HFFc6 (cell line): ENCODE measurements at regions not wholly inside any gene's neighbourhood (a gene's known extent, or its start where the extent isn't known, plus 50 kb on each side); places are given as distances from the start of the nearest gene placed in this dataset.

Experiments used
- DNase-seq: peaks from one replicate; pipeline ENCODE4 v3.0.0-alpha.2; 2018
- H3K27ac Mint-ChIP-seq: 2 replicates; pipeline ENCODE4 v1.8.0; 2020; ENCODE audit warnings: mild to moderate bottlenecking, mixed read lengths
- H3K27me3 Mint-ChIP-seq: 2 replicates; pipeline ENCODE4 v1.8.0; 2021; ENCODE audit warnings: mild to moderate bottlenecking, moderate library complexity, mixed read lengths; ENCODE audit not compliant: insufficient read depth
- H3K36me3 Mint-ChIP-seq: 2 replicates; pipeline ENCODE4 v1.8.0; 2021; ENCODE audit warnings: low read depth, mixed read lengths
- H3K4me1 Mint-ChIP-seq: 2 replicates; pipeline ENCODE4 v1.8.0; 2020; ENCODE audit warnings: low read depth, mixed read lengths
- H3K4me3 Mint-ChIP-seq: 2 replicates; pipeline ENCODE4 v1.8.0; 2020; ENCODE audit warnings: mild to moderate bottlenecking, moderate library complexity, mixed read lengths
- H3K9me3 Mint-ChIP-seq: 2 replicates; pipeline ENCODE4 v1.8.0; 2020; ENCODE audit warnings: mild to moderate bottlenecking, mixed read lengths
- CTCF ChIP-seq: fragments of 200-600 bp; sonication (generic); IDR thresholded peaks from 2 replicates; pipeline ENCODE4 v1.5.0; 2021; ENCODE audit warnings: antibody characterized with exemption, mild to moderate bottlenecking

GRCh38 chr16:73262931-73263330 lies 215.0 kb upstream of the ZFHX3 start:
- no peaks in the 10 kb centered on the region for H3K4me1 Mint-ChIP-seq
- TF ChIP-seq CTCF = no peak
- no peak overlapping the region for H3K4me3 Mint-ChIP-seq
- DNase-seq = no peak
- no peak overlapping the region for H3K27ac Mint-ChIP-seq
- H3K9me3 Mint-ChIP-seq = no peaks in the 10 kb centered on the region
- no peaks in the 10 kb centered on the region for H3K36me3 Mint-ChIP-seq
- H3K27me3 Mint-ChIP-seq = peaks cover 23% of the 10 kb centered on the region

- TF ChIP-seq CTCF = no peak
- H3K9me3 Mint-ChIP-seq = no peaks in the 10 kb centered on the region
- H3K4me1 Mint-ChIP-seq = no peaks in the 10 kb centered on the region
- H3K4me3 Mint-ChIP-seq = no peak overlapping the region
- H3K27me3 Mint-ChIP-seq = peaks cover 8% of the 10 kb centered on the region
- no peaks in the 10 kb centered on the region for H3K36me3 Mint-ChIP-seq
- no peak overlapping the region for H3K27ac Mint-ChIP-seq
- no peak for DNase-seq
Observed at GRCh38 chr16:73255031-73255430, 207.1 kb upstream of the ZFHX3 start.

DNA sequence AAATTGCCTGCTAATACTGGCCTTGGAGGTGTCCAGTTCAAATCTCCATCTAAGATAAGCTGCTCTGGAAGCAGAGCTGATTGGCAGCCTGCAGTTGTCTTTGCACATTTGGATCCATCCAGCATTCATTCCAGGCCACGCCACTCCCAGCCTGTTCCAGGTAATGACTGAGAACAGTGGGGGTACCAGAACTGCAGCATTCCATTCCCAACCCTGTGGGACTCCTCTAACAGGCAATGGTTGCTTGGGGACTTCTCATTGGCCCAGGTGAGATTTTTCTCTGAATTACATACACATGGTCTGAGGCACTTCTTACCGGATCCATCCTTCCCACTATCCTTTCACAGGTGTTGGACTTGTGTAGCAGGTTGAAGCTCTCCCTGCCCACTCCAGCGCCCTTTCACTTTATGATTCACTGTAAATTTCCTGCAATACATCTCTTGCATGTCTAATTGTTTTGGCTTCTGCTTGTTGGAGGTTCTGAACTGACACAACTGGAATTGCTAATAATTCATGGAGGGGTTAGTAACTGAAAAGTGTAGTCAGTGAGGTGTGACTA lies 206.1 kb upstream of the ZFHX3 start:
- no peak for TF ChIP-seq CTCF
- no peak for DNase-seq
- H3K36me3 Mint-ChIP-seq = no peaks in the 10 kb centered on the region
- peaks cover 8% of the 10 kb centered on the region for H3K27me3 Mint-ChIP-seq
- H3K4me3 Mint-ChIP-seq = no peak overlapping the region
- no peaks in the 10 kb centered on the region for H3K4me1 Mint-ChIP-seq
- no peak overlapping the region for H3K27ac Mint-ChIP-seq
- H3K9me3 Mint-ChIP-seq = no peaks in the 10 kb centered on the region

GRCh38 chr16:73252446-73252845 lies 204.5 kb upstream of the ZFHX3 start:
- no peaks in the 10 kb centered on the region for H3K9me3 Mint-ChIP-seq
- H3K4me1 Mint-ChIP-seq = no peaks in the 10 kb centered on the region
- TF ChIP-seq CTCF = no peak
- no peaks in the 10 kb centered on the region for H3K36me3 Mint-ChIP-seq
- no peak for DNase-seq
- H3K27ac Mint-ChIP-seq = no peak overlapping the region
- H3K4me3 Mint-ChIP-seq = no peak overlapping the region
- H3K27me3 Mint-ChIP-seq = peaks cover 5% of the 10 kb centered on the region

GRCh38 chr16:73251608-73252007 lies 203.7 kb upstream of the ZFHX3 start:
- Mint-ChIP-seq H3K9me3 (no peaks in the 10 kb centered on the region), H3K27ac (no peak overlapping the region), H3K4me1 (no peaks in the 10 kb centered on the region), H3K27me3 (peaks cover 5% of the 10 kb centered on the region), H3K4me3 (no peak overlapping the region), H3K36me3 (no peaks in the 10 kb centered on the region)
- TF ChIP-seq CTCF = no peak
- DNase-seq = no peak

GRCh38 chr16:73248316-73248715 lies 200.4 kb upstream of the ZFHX3 start:
- no peak overlapping the region for H3K27ac Mint-ChIP-seq

More at GRCh38 chr16:73248316-73248715, 200.4 kb upstream of the ZFHX3 start:
- Mint-ChIP-seq H3K36me3 (no peaks in the 10 kb centered on the region), H3K4me3 (no peak overlapping the region), H3K4me1 (no peaks in the 10 kb centered on the region), H3K9me3 (no peaks in the 10 kb centered on the region), H3K27me3 (peaks cover 5% of the 10 kb centered on the region)
- TF ChIP-seq CTCF = no peak
- no peak for DNase-seq
